ENCODE measurements at regions not wholly inside any gene's neighbourhood (a gene's known extent, or its start where the extent isn't known, plus 50 kb on each side); places are given as distances from the start of the nearest gene placed in this dataset.

- TF ChIP-seq CTCF (IDR thresholded peaks at IDR 0.05) = no peak
- TF ChIP-seq POLR2A (IDR thresholded peaks at IDR 0.05) = no peak
Measured at GRCh38 chr2:37802211-37802752, 122.8 kb upstream of the RMDN2 start.
